ENCODE measurements at regions not wholly inside any gene's neighbourhood (a gene's known extent, or its start where the extent isn't known, plus 50 kb on each side); places are given as distances from the start of the nearest gene placed in this dataset.
"Not testable (repeated sequence)": the region's sequence is repeated elsewhere in the genome, so short reads cannot be mapped to it uniquely, and the experiment has no call there.

GRCh38 chr2:175840765-175841164, 161.3 kb downstream of the LNPK start:
- H3K27ac Mint-ChIP-seq, H3K4me3 Mint-ChIP-seq, H3K36me3 Mint-ChIP-seq, H3K9me3 Mint-ChIP-seq, H3K4me1 Mint-ChIP-seq: not testable (repeated sequence)
- peaks cover 13% of the 10 kb centered on the region for H3K27me3 Mint-ChIP-seq

GRCh38 chr2:175840256-175840655, 161.8 kb downstream of the LNPK start:
- Mint-ChIP-seq H3K27ac (no peak overlapping the region), H3K27me3 (peaks cover 13% of the 10 kb centered on the region)

GRCh38 chr2:175838979-175839378, 163.1 kb downstream of the LNPK start:
- Mint-ChIP-seq H3K27me3 (peaks cover 9% of the 10 kb centered on the region), H3K36me3 (no peaks in the 10 kb centered on the region), H3K27ac (no peak overlapping the region), H3K9me3 (no peaks in the 10 kb centered on the region), H3K4me3 (no peak overlapping the region), H3K4me1 (no peaks in the 10 kb centered on the region)

More at GRCh38 chr2:175840256-175840655, 161.8 kb downstream of the LNPK start:
- H3K4me3 Mint-ChIP-seq = no peak overlapping the region
- H3K9me3 Mint-ChIP-seq = no peaks in the 10 kb centered on the region
- no peaks in the 10 kb centered on the region for H3K36me3 Mint-ChIP-seq
- no peaks in the 10 kb centered on the region for H3K4me1 Mint-ChIP-seq

GRCh38 chr2:175837046-175837445, 165.0 kb downstream of the LNPK start:
- no peaks in the 10 kb centered on the region for H3K4me1 Mint-ChIP-seq
- H3K4me3 Mint-ChIP-seq = no peak overlapping the region
- no peak overlapping the region for H3K27ac Mint-ChIP-seq
- H3K9me3 Mint-ChIP-seq = no peaks in the 10 kb centered on the region
- H3K36me3 Mint-ChIP-seq = no peaks in the 10 kb centered on the region
- H3K27me3 Mint-ChIP-seq = peaks cover 14% of the 10 kb centered on the region

- H3K9me3 Mint-ChIP-seq = no peaks in the 10 kb centered on the region
- no peak overlapping the region for H3K4me3 Mint-ChIP-seq
- no peak overlapping the region for H3K27ac Mint-ChIP-seq
- no peaks in the 10 kb centered on the region for H3K36me3 Mint-ChIP-seq
- no peaks in the 10 kb centered on the region for H3K4me1 Mint-ChIP-seq
- H3K27me3 Mint-ChIP-seq = peaks cover 13% of the 10 kb centered on the region
These were observed 165.7 kb downstream of the LNPK start for GRCh38 chr2:175836361-175836760.

GRCh38 chr2:175834477-175834876, 167.6 kb downstream of the LNPK start:
- no peaks in the 10 kb centered on the region for H3K4me1 Mint-ChIP-seq

GRCh38 chr2:175832866-175833265, 169.2 kb downstream of the LNPK start:
- Mint-ChIP-seq H3K4me1 (no peaks in the 10 kb centered on the region), H3K27ac (no peak overlapping the region), H3K9me3 (no peaks in the 10 kb centered on the region), H3K4me3 (no peak overlapping the region), H3K27me3 (peaks cover 7% of the 10 kb centered on the region), H3K36me3 (no peaks in the 10 kb centered on the region)

More at GRCh38 chr2:175834477-175834876, 167.6 kb downstream of the LNPK start:
- Mint-ChIP-seq H3K36me3 (no peaks in the 10 kb centered on the region), H3K9me3 (no peaks in the 10 kb centered on the region), H3K27ac (no peak overlapping the region), H3K27me3 (peaks cover 7% of the 10 kb centered on the region), H3K4me3 (no peak overlapping the region)

GRCh38 chr2:175829741-175830140, 172.3 kb downstream of the LNPK start:
- H3K36me3 Mint-ChIP-seq = no peaks in the 10 kb centered on the region
- H3K27me3 Mint-ChIP-seq = peaks cover 12% of the 10 kb centered on the region
- H3K27ac Mint-ChIP-seq = no peak overlapping the region

GRCh38 chr2:175827856-175828255, 174.2 kb downstream of the LNPK start:
- H3K4me1 Mint-ChIP-seq = no peaks in the 10 kb centered on the region
- H3K4me3 Mint-ChIP-seq = no peak overlapping the region
- H3K27me3 Mint-ChIP-seq = peaks cover 15% of the 10 kb centered on the region
- H3K36me3 Mint-ChIP-seq = no peaks in the 10 kb centered on the region
- H3K27ac Mint-ChIP-seq = no peak overlapping the region
- H3K9me3 Mint-ChIP-seq = no peaks in the 10 kb centered on the region

More at GRCh38 chr2:175829741-175830140, 172.3 kb downstream of the LNPK start:
- Mint-ChIP-seq H3K9me3 (no peaks in the 10 kb centered on the region), H3K4me1 (no peaks in the 10 kb centered on the region), H3K4me3 (no peak overlapping the region)

GRCh38 chr2:175824243-175824642, 177.8 kb downstream of the LNPK start:
- H3K4me3 Mint-ChIP-seq = no peak overlapping the region
- no peaks in the 10 kb centered on the region for H3K36me3 Mint-ChIP-seq
- no peaks in the 10 kb centered on the region for H3K9me3 Mint-ChIP-seq
- H3K4me1 Mint-ChIP-seq = no peaks in the 10 kb centered on the region
- peaks cover 13% of the 10 kb centered on the region for H3K27me3 Mint-ChIP-seq
- no peak overlapping the region for H3K27ac Mint-ChIP-seq

- Mint-ChIP-seq H3K4me1 (no peaks in the 10 kb centered on the region), H3K27ac (no peak overlapping the region), H3K9me3 (no peaks in the 10 kb centered on the region), H3K36me3 (no peaks in the 10 kb centered on the region), H3K4me3 (no peak overlapping the region), H3K27me3 (peaks cover 13% of the 10 kb centered on the region)
These were observed 178.4 kb downstream of the LNPK start for GRCh38 chr2:175823707-175824073.

GRCh38 chr2:175823002-175823706, 178.9 kb downstream of the LNPK start:
- Mint-ChIP-seq H3K9me3 (no peaks in the 10 kb centered on the region), H3K36me3 (no peaks in the 10 kb centered on the region), H3K27ac (no peak overlapping the region), H3K4me1 (no peaks in the 10 kb centered on the region), H3K4me3 (no peak overlapping the region), H3K27me3 (peaks cover 13% of the 10 kb centered on the region)

GRCh38 chr2:175817221-175817620, 184.8 kb downstream of the LNPK start:
- H3K9me3 Mint-ChIP-seq = peaks cover 5% of the 10 kb centered on the region
- no peak overlapping the region for H3K27ac Mint-ChIP-seq
- no peaks in the 10 kb centered on the region for H3K36me3 Mint-ChIP-seq
- no peaks in the 10 kb centered on the region for H3K4me1 Mint-ChIP-seq
- no peak overlapping the region for H3K4me3 Mint-ChIP-seq
- peaks cover 2% of the 10 kb centered on the region for H3K27me3 Mint-ChIP-seq

- Mint-ChIP-seq H3K4me1 (no peaks in the 10 kb centered on the region), H3K9me3 (peaks cover 5% of the 10 kb centered on the region), H3K27me3 (peaks cover 7% of the 10 kb centered on the region), H3K27ac (no peak overlapping the region), H3K4me3 (no peak overlapping the region), H3K36me3 (no peaks in the 10 kb centered on the region)
These were observed 186.5 kb downstream of the LNPK start for GRCh38 chr2:175815537-175815936.

GRCh38 chr2:175811971-175812370, 190.1 kb downstream of the LNPK start:
- H3K4me3 Mint-ChIP-seq = no peak overlapping the region
- H3K27ac Mint-ChIP-seq = no peak overlapping the region
- H3K4me1 Mint-ChIP-seq = no peaks in the 10 kb centered on the region
- H3K9me3 Mint-ChIP-seq = peaks cover 5% of the 10 kb centered on the region
- H3K36me3 Mint-ChIP-seq = no peaks in the 10 kb centered on the region
- H3K27me3 Mint-ChIP-seq = peaks cover 12% of the 10 kb centered on the region

GRCh38 chr2:175808858-175809257, 193.2 kb downstream of the LNPK start:
- Mint-ChIP-seq H3K4me1 (no peaks in the 10 kb centered on the region), H3K4me3 (no peak overlapping the region), H3K27me3 (peaks cover 12% of the 10 kb centered on the region), H3K27ac (no peak overlapping the region), H3K9me3 (no peaks in the 10 kb centered on the region), H3K36me3 (no peaks in the 10 kb centered on the region)

- Mint-ChIP-seq H3K27ac (no peak overlapping the region), H3K36me3 (no peaks in the 10 kb centered on the region), H3K27me3 (peaks cover 12% of the 10 kb centered on the region), H3K9me3 (no peaks in the 10 kb centered on the region), H3K4me3 (no peak overlapping the region), H3K4me1 (no peaks in the 10 kb centered on the region)
These were observed 194.0 kb downstream of the LNPK start for GRCh38 chr2:175808078-175808477.

Measured in activated naive CD4-positive, alpha-beta T cell treated with anti-CD3 and anti-CD28 coated beads, Interleukin-2, amount 50 U/mL, for 24 hours (primary cell).